HL-60 (cell line): ENCODE measurements at regions not wholly inside any gene's neighbourhood (a gene's known extent, or its start where the extent isn't known, plus 50 kb on each side); places are given as distances from the start of the nearest gene placed in this dataset.
"Not testable (repeated sequence)": the region's sequence is repeated elsewhere in the genome, so short reads cannot be mapped to it uniquely, and the experiment has no call there.

Experiments
- CTCF ChIP-seq: IDR thresholded peaks from one replicate; pipeline ENCODE4 v1.5.1; 2011; ENCODE audit warnings: low read length, control low read depth, inconsistent platforms; ENCODE audit not compliant: insufficient read depth
- GABPA ChIP-seq: IDR thresholded peaks from 2 replicates; pipeline ENCODE4 v1.6.1; 2012; ENCODE audit warnings: low read depth
- SPI1 ChIP-seq: IDR thresholded peaks from 2 replicates; pipeline ENCODE4 v1.6.1; 2012; ENCODE audit warnings: low read depth, mild to moderate bottlenecking, borderline replicate concordance

- TF ChIP-seq CTCF, GABPA, SPI1: not testable (repeated sequence)
These were observed 80.7 kb downstream of the TRIM43 start for GRCh38 chr2:95672500-95672899.
